ENCODE measurements at regions not wholly inside any gene's neighbourhood (a gene's known extent, or its start where the extent isn't known, plus 50 kb on each side); places are given as distances from the start of the nearest gene placed in this dataset.

- TF ChIP-seq EZH2 (IDR thresholded peaks at IDR 0.05; ENCODE audit: insufficient read depth, poor library complexity, severe bottlenecking): no peak
- no peak for TF ChIP-seq EZH2phosphoT487 (IDR thresholded peaks at IDR 0.05; ENCODE audit: insufficient read depth, low read depth)
Observed at GRCh38 chrX:6708041-6708440, 173.1 kb upstream of the VCX3A start.
